HEK293T (cell line): ENCODE measurements at regions not wholly inside any gene's neighbourhood (a gene's known extent, or its start where the extent isn't known, plus 50 kb on each side); places are given as distances from the start of the nearest gene placed in this dataset.

ENCODE experiments used
- BHLHE40 ChIP-seq: fragments of 450-650 bp; IDR thresholded peaks from 2 replicates; pipeline ENCODE4 v1.6.1; 2016; ENCODE audit warnings: mild to moderate bottlenecking, moderate library complexity, borderline replicate concordance
- FOXA1 ChIP-seq: fragments of 450-650 bp; IDR thresholded peaks from 2 replicates; pipeline ENCODE4 v1.6.1; 2016; ENCODE audit warnings: mild to moderate bottlenecking
- FOXM1 ChIP-seq: fragments of 450-650 bp; IDR thresholded peaks from 2 replicates; pipeline ENCODE4 v1.6.1; 2017; ENCODE audit warnings: mild to moderate bottlenecking, borderline replicate concordance
- L3MBTL2 ChIP-seq: fragments of 450-650 bp; conservative IDR thresholded peaks from 2 replicates; pipeline ENCODE4 v1.6.1; 2016; ENCODE audit warnings: mild to moderate bottlenecking
- NFRKB ChIP-seq: fragments of 450-650 bp; IDR thresholded peaks from 2 replicates; pipeline ENCODE4 v1.6.1; 2016; ENCODE audit warnings: mild to moderate bottlenecking, moderate library complexity
- SP1 ChIP-seq: fragments of 450-650 bp; IDR thresholded peaks from 2 replicates; pipeline ENCODE4 v1.6.1; 2017
- SUZ12 ChIP-seq: fragments of 450-650 bp; IDR thresholded peaks from 2 replicates; pipeline ENCODE4 v1.6.1; 2016; ENCODE audit warnings: mild to moderate bottlenecking
- ZNF384 ChIP-seq: fragments of 450-650 bp; IDR thresholded peaks from 2 replicates; pipeline ENCODE4 v1.6.1; 2016
- TF ChIP-seq, protein P1 (sequence below): fragments of 450-650 bp; IDR thresholded peaks from 2 replicates; pipeline ENCODE4 v1.6.1; 2016

DNA sequence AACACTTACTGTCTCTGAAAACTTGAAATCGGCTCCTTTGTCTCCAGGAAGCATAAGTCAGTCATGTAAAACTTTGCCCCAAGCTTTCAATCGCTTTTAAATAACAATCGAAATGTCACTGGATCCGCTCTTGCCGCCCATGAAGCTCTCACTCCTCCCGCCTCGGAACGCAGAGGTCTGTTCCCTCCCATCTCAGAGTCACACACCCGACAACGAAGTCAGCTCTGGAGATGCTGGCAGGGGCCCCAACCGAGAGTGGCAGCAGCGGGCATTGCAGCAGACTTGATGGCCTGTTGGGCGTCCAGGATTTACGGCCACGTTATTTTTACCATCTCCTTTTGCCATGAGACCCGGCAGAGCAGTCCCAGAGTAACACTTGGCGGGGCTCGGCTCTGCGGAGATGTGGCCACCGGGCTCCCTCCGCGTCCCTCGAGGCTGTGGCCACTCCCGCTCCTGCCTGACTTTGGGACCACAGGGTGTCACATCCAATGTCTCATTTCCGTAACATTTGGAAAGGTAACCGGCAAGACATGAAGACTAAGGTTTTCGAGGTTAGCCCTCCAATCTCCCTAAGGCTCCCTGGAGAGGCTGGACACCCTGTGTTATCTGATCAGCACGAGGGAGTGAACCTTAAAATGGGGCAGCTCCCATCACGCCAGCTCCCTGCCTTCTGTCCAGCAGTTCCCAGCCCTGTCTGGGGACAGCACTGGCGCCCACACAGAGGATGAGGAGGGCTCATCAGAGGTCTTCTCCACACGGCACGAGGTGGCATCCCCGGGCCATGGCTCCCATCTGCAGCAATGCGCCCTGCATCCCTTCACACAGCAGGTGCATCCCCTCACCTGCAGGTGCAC lies 62.8 kb upstream of the ADGRA1 start:
- TF ChIP-seq FOXA1, result no peak
- TF ChIP-seq SP1, result no peak
- TF ChIP-seq FOXM1, result no peak
- no peak for TF ChIP-seq BHLHE40
- no peak for TF ChIP-seq ZNF384
- no peak for TF ChIP-seq L3MBTL2
- TF ChIP-seq, protein P1, sequence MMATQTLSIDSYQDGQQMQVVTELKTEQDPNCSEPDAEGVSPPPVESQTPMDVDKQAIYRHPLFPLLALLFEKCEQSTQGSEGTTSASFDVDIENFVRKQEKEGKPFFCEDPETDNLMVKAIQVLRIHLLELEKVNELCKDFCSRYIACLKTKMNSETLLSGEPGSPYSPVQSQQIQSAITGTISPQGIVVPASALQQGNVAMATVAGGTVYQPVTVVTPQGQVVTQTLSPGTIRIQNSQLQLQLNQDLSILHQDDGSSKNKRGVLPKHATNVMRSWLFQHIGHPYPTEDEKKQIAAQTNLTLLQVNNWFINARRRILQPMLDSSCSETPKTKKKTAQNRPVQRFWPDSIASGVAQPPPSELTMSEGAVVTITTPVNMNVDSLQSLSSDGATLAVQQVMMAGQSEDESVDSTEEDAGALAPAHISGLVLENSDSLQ, result no peak
- no peak for TF ChIP-seq NFRKB
- no peak for TF ChIP-seq SUZ12
